NCI-H524 (cell line): ENCODE measurements at regions not wholly inside any gene's neighbourhood (a gene's known extent, or its start where the extent isn't known, plus 50 kb on each side); places are given as distances from the start of the nearest gene placed in this dataset.
"Not testable (repeated sequence)": the region's sequence is repeated elsewhere in the genome, so short reads cannot be mapped to it uniquely, and the experiment has no call there.

Source experiments
- DNase-seq, 2 experiments: peaks; one replicate each; lab custom pipeline; 2025; lab: John Stamatoyannopoulos, UW

DNA sequence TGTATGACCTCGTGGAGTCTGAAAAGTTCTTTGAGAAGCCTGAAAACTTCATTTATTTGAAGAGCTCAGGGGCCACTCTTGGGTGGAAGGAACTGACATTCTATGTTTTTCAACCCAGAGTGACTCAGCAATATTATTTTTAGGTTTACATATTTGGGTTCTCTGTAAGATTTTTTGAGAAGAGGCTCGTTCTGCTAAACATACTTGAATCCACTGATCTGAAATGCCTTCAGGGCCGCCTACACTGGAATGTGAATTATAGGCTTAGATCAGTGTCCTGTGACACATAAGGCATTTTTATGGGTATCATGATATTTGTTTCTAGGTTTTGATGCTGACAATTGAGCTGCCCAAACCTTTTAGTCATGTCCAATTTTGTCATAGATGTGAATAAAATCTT lies 86.2 kb downstream of the PSAT1 start:
- DNase-seq: no peak

DNA sequence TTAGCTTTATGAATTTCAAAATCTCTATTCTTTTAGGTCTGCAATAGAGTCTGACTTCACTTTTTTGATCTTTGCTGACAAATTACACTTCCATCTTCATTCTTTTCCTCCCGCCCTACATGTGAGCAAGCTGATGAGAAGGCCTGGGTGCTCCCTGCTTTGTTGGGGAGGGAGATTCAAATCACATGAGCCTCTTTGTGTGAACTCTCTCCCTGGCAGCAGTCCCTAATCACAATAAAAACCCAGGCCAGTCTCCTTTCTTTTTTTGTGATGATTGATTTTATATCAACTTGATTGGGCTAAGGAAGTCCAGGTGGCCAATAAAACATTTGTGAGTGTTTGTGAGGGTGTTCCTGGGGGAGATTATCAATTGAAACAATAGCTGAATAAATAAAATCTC lies 89.4 kb downstream of the PSAT1 start:
- DNase-seq: no peak

DNA sequence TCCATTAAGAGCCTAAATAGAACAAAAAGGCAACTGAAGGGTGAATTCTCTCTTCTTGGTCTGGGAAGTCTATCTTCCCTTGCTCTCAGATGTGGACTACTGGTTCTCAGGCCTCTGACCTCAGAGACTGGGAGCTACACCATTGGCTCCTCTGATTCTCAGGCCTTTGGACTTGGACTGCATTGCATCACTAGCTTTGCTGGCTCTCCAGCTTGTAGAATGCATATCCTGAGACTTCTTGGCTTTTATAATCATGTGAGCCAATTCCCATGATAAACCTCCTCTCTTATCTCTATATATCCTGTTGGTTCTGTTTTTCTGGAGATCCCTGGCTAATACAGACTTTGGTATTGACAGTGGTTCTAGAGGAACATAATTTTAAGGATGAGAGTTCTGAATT lies 89.8 kb downstream of the PSAT1 start:
- no peak for DNase-seq

DNA sequence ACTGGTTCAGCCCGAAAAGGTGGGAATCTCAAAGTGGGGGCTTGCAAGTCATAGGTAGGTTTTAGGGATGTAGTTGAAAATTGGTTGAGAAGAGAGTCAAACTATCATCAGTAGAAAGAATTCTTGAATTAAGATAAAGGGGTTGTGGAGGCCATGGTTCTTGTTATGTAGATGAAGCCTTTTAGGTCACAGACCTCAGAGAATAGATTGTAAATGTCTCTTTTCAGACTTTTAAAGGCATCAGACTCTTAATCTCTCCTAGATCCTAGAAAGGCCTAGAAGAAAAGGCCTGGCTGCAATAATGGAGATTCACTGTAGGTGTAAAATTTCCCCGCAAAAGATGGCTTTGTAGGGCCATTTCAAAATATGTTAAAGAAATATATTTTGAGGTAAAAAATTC lies 96.4 kb downstream of the PSAT1 start:
- no peak for DNase-seq

DNA sequence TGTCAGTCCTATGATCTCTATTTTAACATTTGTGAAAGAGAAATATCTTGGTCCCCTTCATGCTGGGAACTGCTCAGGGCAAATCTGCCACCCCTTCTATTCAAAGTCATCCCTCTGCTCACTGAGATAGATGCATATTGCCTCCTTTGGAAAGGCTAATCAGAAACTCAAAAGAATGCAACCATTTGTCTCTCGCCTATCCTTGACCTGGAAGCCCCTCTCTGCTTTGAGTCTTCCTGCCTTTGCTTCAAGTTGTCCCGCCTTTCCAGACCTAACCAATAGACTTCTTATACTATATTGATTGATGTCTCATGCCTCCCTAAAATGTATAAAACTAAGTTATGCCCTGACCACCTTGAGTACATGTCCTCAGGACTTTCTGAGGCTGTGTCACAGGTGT lies 97.0 kb downstream of the PSAT1 start:
- DNase-seq: no peak

DNA sequence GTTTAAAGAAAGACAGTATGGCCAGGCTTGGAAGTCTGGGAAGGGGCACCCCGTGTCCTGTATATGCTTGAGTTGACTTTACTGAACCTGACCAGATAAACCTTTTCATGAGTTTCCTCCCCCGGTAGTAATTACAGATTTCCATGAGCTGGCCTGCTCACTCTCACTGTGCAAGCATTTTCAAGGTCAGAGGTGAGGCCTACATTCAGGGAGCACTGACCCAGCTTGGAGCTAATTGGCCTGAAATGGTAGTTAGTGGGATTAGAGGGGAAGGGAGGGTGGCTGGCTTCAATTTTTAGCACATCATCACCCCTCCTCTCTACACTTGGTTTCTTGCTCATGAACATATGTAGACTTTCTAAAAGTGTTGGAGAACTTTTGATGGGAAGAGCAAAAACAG lies 99.2 kb downstream of the PSAT1 start:
- no peak for DNase-seq

DNA sequence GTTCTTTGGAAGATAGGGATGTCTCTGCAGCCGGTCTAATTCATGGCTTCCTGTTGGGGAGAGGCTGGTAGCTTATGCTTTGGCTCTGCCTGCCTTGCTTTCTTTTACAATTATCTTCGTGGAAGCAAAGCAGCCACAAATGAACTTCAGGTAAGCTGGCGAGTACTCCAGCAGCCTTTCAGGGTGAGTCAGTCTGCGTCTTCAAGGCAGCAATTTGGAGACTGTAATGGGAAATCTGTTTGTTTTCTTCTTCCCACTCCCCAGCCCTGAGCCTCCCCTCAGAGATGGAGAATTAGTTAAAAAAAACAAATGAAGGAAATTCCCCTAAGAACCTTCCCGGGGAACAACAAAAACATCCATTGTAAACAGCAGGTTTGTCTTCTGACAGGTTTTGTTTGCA lies 100.1 kb downstream of the PSAT1 start:
- no peak for DNase-seq

DNA sequence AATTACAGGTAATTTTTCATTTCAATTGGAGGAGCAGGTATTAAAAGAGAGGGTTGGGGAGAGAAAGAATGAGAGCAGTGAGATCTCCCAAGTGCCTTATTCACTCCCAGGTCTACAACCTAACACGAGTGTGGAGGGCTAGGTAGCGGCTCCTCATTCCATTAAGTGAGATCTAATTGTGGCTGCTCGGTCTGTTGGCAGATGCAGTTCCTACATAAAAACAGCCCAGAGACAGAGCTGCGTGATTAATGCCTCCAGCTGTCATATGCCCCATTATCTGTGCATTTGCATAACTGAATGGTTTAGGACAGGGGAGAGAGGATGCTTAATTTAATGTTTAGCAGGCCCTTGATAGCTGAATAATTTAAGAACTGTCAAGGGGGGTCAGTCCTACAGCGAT lies 100.5 kb downstream of the PSAT1 start:
- DNase-seq: peak; percentile 70 to 88

DNA sequence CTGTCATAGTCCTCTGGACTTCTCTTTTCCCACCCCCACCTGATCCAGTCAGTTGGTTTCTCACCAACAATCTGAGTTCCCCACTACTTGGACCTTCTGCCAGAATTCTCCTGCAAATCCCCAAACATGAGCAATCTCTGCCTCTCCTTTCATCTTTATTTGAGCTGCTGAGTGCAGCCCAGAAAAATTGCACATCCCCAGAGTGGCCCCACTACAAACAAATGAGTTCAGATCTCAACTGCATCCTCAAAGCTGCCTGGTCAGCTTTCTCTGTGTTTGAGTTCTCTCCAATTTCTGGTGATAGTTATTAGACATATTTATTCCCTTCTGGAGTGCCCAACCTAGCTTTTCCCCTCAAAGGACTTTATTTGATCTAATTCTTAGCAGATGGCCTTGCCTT lies 102.2 kb downstream of the PSAT1 start:
- DNase-seq: no peak

DNA sequence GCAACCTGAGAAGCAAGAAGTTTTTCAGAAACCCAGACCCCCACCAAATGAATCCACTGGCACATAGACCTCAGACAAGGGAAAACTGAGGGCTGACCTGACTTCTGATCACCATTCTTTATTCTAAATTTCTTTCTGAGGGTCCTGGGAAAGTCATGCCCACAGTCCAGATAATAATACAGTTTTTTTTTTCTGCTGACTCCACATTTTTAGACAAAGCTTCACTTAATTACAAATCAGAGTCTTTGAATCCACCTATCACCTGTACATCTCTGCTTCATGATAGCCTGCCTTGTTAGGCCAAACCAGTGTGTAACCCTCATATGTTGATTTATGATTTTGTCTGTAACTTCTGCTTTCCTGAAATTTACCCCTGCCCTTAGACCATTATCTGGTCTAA lies 103.6 kb downstream of the PSAT1 start:
- no peak for DNase-seq

DNA sequence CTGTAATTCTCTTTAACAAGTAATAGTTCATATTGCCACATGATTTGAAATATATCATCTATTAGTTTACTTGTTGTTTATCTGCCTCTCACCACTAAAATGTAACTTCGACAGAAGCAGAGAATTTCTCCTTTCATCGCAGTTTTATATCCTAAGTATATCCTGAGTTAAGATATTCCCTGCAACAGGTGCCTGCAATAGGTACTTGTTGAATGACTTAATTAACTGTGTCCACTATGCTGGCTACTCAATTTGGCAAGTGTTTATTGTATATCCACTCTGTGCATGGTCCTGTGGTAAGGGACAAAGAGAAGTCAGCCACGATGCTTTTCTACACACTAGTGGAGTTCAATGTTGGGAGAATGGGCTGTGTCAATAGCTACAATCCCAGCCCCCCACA lies 108.5 kb downstream of the PSAT1 start:
- no peak for DNase-seq

DNA sequence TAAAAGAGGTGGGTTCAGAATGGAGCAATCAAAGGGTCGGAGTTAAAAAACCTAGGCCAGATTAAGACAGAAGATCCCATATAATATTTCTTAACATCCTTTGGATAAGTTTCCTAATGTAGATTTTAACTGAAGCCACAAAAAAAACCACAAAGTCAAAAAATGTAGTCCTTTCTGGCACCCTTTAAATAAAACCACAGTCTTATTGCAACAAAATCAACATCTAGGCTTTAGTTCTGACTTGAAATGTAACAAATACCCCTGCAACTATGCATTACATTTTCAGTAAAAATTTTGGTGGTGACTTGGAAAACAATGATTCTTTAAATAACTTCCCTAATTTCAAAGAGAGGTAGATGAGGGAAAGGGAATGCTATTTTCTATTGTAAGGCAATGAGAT lies 109.2 kb downstream of the PSAT1 start:
- no peak for DNase-seq

DNA sequence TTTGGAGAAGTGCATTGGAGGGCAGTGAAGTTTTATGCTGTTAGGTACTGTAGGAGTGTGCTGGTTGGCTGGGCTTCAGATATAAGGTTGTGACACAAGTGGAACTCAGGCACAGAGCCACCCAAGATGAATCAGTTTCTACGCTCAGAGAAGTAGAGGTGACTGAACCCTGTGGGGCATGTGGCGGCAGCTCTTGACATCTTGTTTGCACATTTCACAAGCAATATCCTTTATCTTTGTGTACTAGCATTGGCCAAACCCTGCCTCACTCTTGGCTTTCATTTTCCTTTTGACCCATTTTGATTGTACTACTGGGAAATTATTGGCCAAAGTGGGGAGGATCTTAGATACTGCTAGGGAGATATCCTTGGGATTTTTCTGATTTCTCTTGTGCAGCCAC lies 110.0 kb downstream of the PSAT1 start:
- no peak for DNase-seq

DNA sequence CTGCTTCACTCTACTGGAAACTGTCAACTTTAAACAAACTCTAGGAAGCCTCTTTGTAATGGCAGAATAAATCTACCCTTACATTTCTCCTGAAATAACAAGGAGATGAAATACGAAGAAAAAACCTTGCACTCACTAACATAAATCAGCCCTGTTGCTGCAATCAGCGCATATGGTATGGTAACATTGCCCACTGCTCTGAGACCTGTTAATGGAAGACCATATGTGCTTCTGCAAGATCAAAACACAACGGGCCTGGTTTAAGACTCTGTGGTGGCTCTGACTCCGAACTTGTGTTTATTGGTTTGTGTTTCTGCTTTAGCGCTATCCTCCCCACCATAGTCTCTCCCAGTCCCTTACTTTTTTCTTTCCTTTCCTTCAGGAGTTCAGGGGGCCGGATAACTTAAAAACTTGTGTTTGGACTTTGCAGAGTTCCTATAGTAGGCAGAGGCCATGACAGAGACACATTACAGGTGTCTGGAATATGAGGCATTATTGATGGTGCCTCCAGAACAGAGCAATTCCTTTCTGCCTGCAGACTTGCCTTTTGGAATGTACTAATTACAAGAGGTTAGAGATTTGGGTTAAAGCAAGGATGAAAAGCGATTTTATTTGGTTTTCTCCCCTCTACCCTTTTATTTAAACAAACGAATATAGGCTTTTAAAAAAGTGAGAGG lies 110.8 kb downstream of the PSAT1 start:
- peak in 1 of 2 experiments; percentile 4 for DNase-seq

DNA sequence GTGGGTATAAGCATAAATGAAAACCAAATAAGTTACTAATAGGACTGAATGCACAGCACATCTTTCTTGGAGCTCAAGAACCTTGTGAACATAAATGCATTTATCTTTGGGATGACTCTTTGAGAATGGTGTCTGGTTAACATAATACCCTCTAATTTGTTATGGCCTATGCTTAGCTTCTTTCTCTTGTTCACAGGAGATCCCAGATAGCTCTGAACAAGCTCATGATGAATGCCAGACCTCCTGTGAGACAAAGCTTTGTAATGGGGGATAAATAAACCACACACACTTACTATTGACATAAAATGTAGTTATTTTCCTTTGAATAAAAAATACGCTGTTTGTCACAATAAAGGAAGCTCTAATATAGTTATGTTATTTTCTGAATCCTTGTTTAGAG lies 111.5 kb downstream of the PSAT1 start:
- DNase-seq: no peak

DNA sequence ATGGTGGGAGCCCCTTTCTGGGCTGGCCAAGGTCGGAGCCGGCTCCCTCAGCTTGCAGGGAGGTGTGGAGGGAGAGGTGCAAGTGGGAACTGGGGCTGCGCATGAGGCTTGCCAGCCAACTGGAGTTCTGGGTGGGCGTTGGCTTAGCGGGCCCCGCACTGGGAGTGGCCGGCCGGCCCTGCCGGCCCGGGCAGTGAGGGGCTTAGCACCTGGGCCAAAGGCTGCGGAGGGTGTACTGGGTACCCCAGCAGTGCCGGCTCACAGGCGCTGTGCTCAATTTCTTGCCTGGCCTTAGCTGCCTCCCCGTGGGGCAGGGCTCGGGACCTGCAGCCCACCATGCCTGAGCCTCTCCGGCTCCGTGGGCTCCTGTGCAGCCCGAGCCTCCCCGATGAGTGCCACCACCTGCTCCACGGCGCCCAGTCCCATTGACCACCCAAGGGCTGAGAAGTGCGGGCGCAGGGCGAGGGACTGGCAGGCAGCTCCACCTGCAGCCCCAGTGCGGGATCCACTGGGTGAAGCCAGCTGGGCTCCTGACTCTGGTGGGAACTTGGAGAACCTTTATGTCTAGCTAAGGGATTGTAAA lies 113.1 kb downstream of the PSAT1 start:
- DNase-seq: not testable (repeated sequence)

DNA sequence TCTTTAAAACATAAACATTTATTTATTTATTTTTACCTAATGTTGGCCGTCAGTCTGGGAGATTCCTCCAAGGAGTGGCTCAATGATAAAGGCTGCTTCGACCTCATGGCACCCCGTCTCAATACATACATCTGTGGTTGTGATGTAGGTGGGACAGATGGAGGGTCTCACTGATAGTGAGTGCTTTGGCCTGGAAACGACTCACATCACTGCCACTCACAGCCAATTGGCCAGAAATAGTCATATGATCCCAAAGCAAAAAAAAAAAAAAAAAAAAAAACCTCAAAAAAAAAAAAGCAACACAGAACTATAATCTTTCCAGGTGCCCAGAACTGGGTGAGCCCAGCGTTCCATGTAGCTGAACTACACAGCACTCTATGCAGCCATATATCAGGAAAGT lies 125.4 kb downstream of the PSAT1 start:
- DNase-seq: no peak

DNA sequence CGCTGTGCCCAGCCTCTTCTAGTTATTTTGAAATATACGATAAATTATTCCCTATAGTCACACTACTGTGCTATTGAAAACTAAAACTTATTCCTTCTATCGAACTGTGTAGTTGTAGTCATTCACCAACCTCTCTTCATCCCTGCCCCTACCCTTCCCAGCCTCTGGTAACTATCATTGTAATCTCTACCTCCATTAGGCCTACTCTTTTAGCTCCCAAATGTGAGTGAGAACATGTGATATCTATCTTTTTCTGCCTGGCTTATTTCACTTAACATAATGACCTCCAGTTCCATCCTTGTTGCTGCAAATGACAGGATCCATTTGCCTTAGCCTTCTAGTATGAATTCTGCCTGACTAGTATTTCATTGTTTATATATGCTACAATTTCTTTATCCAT lies 127.4 kb downstream of the PSAT1 start:
- no peak for DNase-seq

DNA sequence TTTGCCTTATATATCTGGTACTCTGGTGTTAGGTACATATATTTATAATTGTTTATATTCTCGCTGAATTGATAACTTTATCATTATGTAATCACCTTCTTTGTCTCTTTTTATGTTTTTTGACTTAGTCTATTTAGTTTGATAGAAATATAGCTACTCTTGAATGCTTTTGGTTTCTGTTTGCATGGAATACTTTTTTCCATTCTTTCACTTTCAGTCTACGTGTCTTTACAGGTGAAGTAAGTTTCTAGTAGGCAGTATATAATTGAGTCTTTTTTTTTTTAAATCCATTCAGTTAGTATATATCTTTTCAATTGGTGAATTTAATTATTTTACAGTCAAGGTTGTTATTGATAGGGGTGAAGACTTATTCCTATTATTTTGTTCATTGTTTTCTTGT lies 131.7 kb downstream of the PSAT1 start:
- no peak for DNase-seq

DNA sequence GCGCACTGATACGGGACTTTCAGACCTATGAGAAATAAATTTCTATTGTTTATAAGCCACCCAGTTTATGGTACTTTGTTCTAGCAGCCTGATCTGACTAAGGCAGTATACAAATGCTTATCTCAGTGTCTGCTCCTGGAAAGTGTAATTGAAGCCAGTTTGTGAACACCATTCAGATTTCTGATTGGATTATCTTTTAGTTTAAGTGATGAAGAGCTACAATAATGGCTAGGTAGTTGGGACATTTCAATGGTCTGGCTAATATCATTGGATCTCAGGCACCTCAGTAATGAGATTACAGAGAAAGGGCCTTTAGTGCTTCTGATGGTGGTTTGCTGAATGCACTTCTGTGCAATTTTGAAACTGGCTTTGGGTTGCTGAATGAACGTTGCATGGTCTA lies 133.5 kb downstream of the PSAT1 start:
- DNase-seq: no peak

DNA sequence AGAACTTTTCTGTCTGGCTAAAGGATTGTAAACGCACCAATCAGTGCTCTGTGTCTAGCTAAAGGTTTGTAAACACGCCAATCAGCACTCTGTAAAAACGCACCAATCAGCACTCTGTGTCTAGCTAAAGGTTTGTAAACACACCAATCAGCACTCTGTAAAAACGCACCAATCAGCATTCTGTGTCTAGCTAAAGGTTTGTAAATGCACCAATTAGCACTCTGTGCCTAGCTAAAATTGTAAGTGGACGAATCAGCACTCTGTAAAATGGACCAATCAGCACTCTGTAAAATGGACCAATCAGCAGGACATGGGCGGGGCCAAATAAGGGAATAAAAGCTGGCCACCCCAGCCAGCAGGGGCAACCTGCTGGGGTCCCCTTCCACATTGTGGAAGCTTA lies 134.1 kb downstream of the PSAT1 start:
- DNase-seq: not testable (repeated sequence)

DNA sequence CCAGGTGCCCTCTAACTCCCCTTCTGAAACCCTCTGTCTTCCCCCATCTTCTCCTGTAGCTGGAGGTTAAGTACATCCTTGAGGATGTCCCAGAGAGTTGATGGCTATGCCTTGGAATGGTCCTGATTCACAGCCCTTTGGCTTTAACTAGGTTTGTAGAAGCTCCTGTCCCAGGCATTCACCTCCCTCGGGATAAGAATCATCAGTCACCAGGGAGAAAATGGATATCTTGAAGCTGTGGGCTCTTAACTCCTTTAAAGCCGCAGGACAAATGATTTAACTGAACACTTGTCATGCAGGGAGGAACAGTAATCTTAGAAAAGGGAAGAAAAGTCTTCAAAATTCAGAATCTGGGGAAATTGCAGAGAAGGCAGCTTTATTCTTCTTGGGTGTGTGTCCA lies 139.9 kb downstream of the PSAT1 start:
- no peak for DNase-seq

DNA sequence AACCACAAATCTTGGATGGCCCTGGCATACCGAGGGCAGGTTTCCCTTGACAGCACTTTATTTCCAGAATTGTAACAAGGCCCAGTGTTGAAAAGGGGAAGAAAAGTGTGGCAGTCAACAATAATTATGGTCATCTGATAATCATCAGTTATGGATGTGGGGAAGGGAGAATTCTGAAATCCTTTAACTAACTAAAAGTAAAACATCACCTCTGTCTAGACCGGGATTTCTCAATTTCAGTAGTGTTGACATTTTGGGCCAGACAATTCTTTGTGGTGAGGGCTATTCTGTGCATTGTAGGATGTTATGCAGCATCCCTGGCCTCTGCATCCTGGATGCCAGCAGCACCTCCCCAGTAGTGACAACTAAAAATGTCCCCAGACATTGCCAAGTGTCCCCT lies 140.4 kb downstream of the PSAT1 start:
- DNase-seq: no peak

DNA sequence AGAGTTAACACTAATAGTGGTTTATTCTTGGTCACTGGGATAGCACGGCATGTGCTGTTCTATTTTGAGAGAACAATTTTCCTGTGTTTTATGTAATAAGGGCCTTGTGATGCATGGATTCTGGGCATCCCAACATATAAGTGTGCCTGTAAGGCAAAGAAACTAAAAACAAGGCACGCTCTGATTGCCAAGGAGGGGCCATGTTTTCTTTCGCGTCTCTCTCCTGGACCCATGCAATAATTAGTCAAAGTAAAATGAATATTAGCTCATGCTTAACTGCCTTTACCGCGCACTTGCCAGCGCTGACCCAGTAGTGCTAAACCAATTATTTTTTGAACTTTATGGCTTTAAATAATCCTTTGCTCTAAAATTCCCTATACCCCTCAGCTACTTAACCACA lies 140.9 kb downstream of the PSAT1 start:
- DNase-seq: no peak
